ENCODE measurements at regions not wholly inside any gene's neighbourhood (a gene's known extent, or its start where the extent isn't known, plus 50 kb on each side); places are given as distances from the start of the nearest gene placed in this dataset.
"Not testable (repeated sequence)": the region's sequence is repeated elsewhere in the genome, so short reads cannot be mapped to it uniquely, and the experiment has no call there.

DNA sequence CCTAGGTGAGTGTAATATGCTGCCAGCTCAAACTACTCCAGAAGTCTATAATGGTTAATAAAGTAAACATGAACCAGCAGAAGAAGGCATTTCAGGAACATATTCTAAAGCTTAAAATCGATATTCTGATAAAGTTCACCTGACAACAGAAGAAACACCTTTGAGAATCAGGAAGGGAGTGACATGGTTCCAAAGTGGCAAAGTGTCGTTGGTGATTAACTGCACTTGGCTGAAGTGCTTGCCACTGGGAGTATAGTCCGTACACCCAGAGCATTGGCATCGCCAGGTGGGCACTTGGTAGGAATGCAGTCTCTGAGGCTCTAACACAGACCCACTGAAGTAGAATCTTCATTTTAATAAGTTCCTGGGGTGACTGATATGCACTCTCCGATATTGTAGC lies 76.0 kb upstream of the H2AZ1 start:
- no peak for DNase-seq (ENCODE audit: low read depth)

DNA sequence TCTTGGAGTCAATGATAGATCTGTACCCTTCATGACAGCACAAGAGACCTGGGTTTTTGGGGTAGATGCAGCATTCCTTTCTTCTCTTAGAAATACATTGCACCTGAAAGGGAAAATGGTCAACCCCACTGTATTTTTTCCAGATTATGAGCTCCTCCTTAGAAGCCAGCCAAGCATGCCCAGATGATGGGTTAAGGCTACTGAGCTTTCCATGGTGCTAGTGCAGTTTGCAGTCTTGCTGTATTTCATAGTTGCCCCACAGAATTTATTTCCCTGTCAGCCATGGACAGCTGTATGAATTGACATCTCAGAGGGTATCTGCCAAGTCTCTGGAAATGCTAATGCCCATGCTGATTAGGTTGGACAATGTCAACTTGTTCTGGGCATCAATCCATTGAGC lies 73.7 kb upstream of the H2AZ1 start:
- DNase-seq (ENCODE audit: low read depth) = no peak

DNA sequence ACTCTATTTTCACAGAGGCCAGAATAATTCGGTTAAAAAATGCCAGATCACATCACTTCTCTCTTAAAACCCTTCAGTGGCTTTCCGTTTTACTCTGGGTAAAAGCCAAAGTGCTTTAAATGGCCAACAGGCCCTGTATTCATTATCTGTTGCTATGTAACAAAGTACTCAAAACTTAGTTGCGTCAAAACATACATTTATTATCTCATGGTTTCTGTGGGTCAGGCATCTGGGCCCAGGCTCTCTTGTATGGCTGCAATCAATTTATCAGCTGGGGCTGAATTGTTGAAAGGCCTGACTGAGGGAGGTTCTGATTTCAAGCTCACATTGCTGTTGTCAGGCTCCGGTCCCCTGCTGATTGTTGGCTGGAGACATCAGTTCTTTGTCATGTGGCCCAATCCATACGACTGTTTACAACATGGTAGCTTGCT lies 72.7 kb upstream of the H2AZ1 start:
- no peak for DNase-seq (ENCODE audit: low read depth)

DNA sequence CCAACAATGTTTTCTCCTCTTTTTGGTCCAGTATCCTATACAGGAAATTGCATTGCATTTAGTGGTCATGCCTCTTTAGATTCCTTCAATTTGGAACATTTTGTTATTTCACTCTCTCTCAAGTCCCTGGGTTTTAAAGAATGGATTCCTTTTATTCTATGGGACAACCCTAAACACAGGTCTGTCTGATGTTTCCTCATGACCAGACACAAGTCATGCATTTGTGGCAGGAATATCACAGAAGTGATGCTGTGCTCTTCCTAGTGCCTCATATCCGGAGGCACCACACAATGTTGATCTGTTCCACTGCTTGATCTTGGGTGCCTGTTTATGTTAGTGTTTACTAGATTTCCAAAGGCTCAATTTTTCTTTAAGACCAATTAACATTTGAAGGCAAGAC lies 69.7 kb upstream of the H2AZ1 start:
- DNase-seq (ENCODE audit: low read depth) = no peak

DNA sequence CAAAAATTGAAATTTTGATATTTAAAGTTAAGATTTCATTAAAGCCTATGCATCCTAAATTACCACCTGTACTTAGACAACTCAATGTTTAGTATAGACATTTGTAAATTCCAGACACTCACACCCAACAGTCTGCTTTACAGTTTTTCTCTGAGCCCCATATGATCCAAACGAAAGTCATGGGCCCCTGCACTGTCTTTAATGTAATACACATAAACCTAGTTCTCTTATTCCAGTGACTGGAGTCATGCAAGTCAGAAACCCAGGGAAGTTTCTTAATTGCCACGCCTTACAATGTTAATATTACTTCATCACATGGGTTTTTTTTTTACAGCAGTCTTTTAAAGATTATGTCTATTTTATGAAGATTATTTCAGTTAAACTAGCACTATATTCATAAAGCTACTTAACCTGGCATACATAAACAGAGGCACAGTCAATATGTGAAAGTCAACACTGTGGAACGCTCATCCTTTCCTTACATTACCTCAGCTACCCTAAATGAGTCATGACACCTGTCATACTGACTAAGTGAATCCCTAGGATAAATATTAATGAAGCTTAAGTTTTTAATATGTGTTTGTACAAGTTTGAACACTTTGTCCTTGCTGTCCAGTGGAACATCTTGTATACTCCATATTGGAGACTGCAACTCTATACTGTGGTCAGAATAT lies 67.7 kb upstream of the H2AZ1 start:
- DNase-seq (ENCODE audit: low read depth) = no peak

DNA sequence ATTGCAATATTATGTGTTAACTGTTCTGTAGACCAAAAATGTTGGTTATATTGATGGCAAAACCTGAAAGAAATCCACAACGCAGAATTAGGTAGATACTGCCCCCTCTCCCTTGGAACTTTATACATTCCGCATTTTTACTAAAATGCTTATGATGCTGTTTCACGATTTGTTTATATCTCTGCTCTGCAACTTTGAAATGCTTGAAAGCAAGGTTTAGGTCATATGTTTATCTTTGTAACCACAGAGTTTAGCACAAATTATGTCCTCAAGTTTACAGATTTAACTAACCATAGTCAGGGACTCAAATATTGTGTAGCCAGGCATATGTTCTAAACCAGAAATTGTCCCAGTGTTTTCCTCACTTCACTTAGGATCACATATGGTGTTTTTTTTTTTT lies 66.1 kb upstream of the H2AZ1 start:
- DNase-seq (ENCODE audit: low read depth) = no peak

DNA sequence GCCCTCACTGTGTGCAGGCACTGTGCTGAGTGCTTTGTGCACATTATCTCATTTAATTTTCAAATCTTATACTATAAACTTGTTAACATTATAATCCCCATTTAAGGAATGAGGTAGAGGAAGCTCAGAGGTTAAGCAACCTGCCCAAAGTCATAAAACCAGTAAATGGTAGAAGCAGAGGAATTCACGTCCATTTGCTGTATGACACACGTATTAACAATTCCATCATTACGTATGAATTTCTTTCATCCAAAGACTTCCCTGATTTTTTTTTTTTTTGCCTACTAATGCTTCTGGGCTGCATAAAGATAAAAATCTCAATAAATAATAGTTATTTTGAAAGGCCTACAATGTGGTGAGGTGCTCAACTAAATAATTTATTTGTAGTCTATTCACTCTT lies 64.5 kb upstream of the H2AZ1 start:
- no peak for DNase-seq (ENCODE audit: low read depth)

DNA sequence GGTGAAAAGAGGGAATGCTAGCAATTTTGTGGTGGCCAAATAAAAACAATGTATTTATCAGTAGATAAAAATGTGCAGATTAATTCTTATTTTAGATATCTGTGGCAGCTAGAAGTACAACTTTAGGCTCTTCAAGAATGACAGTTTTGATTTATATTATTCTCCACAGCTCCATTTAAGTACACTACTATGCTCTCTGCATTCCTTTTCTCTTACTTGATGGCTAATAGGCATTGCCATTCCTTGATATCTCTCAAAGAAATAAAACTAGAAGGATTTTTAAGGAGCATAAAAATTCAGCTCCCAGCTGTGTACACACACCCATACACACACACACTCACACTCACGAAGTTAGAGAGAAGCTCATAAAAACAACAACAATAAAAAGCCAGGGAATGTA lies 59.4 kb upstream of the H2AZ1 start:
- DNase-seq (ENCODE audit: low read depth) = no peak

DNA sequence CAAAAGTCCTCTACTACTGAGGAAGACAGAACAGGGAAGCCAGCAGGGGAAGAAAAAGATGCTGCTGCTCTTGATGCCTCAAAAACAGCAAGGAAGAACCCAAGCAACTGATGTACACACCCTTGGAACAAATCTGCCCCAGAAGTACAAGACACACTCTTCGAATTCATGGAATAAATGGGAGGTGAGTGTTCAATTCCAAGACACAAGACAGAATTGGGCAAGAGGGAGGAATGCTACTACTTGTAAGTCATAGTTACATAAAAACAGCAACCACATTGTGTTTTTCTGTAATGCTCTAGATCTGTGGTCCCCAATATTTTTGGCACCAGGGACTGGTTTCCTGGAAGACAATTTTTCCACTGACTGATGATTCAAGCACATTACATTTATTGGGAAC lies 58.0 kb upstream of the H2AZ1 start:
- no peak for DNase-seq (ENCODE audit: low read depth)

DNA sequence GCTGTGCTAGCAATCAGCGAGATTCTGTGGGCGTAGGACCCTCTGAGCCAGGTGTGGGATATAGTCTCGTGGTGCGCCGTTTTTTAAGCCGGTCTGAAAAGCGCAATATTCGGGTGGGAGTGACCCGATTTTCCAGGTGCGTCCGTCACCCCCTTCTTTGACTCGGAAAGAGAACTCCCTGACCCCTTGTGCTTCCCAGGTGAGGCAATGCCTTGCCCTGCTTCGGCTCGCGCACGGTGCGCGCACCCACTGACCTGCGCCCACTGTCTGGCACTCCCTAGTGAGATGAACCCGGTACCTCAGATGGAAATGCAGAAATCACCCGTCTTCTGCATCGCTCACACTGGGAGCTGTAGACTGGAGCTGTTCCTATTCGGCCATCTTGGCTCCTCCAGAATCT lies 56.1 kb upstream of the H2AZ1 start:
- DNase-seq (ENCODE audit: low read depth) = not testable (repeated sequence)
